CD14-positive monocyte (primary cell): ENCODE measurements at regions not wholly inside any gene's neighbourhood (a gene's known extent, or its start where the extent isn't known, plus 50 kb on each side); places are given as distances from the start of the nearest gene placed in this dataset.

Source experiments
- DNase-seq, 3 donors: peaks; one replicate each; pipeline ENCODE4 v3.0.0-alpha.2; 2011 to 2022
- H2AFZ ChIP-seq: 2 replicates; pipeline ENCODE4 v1.6.0; 2012; ENCODE audit warnings: mild to moderate bottlenecking, low read depth, low read length, inconsistent platforms; ENCODE audit not compliant: insufficient read depth, poor library complexity, severe bottlenecking
- H3K27ac ChIP-seq, 2 donors: 1 replicate in 1 of 2; 2 replicates in 1 of 2; pipeline ENCODE4 v1.5.1; 2012 to 2013; ENCODE audit warnings: low read length in 2 of 2, control low read depth in 1 of 2, inconsistent platforms in 1 of 2, low read depth in 1 of 2, mild to moderate bottlenecking in 1 of 2
- H3K27me3 ChIP-seq, 2 donors: one replicate each; pipeline versions ENCODE4 v1.6.0 to v1.6.1; 2011 to 2013; ENCODE audit warnings: low read length in 2 of 2; ENCODE audit not compliant: control insufficient read depth in 2 of 2, insufficient read depth in 2 of 2
- H3K36me3 ChIP-seq, 2 donors: replicated peaks in 1 of 2; 1 replicate in 1 of 2; 2 replicates in 1 of 2; pipeline versions ENCODE4 v1.5.1 to v1.6.1; 2012 to 2013; ENCODE audit warnings: low read length in 2 of 2, control low read depth in 1 of 2, inconsistent platforms in 1 of 2, mild to moderate bottlenecking in 1 of 2; ENCODE audit not compliant: insufficient read depth in 2 of 2, control insufficient read depth in 1 of 2
- H3K4me1 ChIP-seq, 2 donors: 1 replicate in 1 of 2; 2 replicates in 1 of 2; pipeline versions ENCODE4 v1.5.1 to v1.6.1; 2012 to 2013; ENCODE audit warnings: low read length in 2 of 2, control low read depth in 1 of 2, inconsistent platforms in 1 of 2, mild to moderate bottlenecking in 1 of 2, moderate library complexity in 1 of 2; ENCODE audit not compliant: insufficient read depth in 2 of 2, control insufficient read depth in 1 of 2
- H3K4me2 ChIP-seq: replicated peaks from 2 replicates; pipeline ENCODE3; 2012; ENCODE audit warnings: low read length, moderate library complexity, mild to moderate bottlenecking; ENCODE audit not compliant: poor library complexity, severe bottlenecking; ENCODE audit errors: extremely low read depth
- H3K4me3 ChIP-seq, 3 experiments: fragments of 200-600 bp in 1 of 3; sonication (generic) in 1 of 3; replicated peaks in 1 of 3; 1 replicate in 2 of 3; 2 replicates in 1 of 3; pipeline ENCODE4 v1.5.1; 2011 to 2013; ENCODE audit warnings: low read length in 3 of 3, mild to moderate bottlenecking in 3 of 3, control low read depth in 2 of 3, low read depth in 2 of 3, inconsistent platforms in 1 of 3, moderate library complexity in 1 of 3
- H3K79me2 ChIP-seq: 2 replicates; pipeline ENCODE4 v1.6.0; 2012; ENCODE audit warnings: mild to moderate bottlenecking, control low read depth, inconsistent platforms, low read length, moderate library complexity; ENCODE audit not compliant: insufficient read depth
- H3K9ac ChIP-seq: 2 replicates; pipeline ENCODE4 v1.6.0; 2017; ENCODE audit warnings: low read length, mild to moderate bottlenecking; ENCODE audit not compliant: insufficient read depth, poor library complexity, severe bottlenecking
- H3K9me3 ChIP-seq, 2 donors: replicated peaks in 1 of 2; 1 replicate in 1 of 2; 2 replicates in 1 of 2; pipeline versions ENCODE4 v1.5.1 to v1.6.1; 2012 to 2013; ENCODE audit warnings: low read length in 2 of 2, control low read depth in 1 of 2; ENCODE audit not compliant: control insufficient read depth in 1 of 2, insufficient read depth in 1 of 2
- H4K20me1 ChIP-seq: 2 replicates; pipeline ENCODE4 v1.6.0; 2012; ENCODE audit warnings: mild to moderate bottlenecking, low read length, control low read depth, moderate library complexity; ENCODE audit not compliant: insufficient read depth
- H3K27ac Mint-ChIP-seq, 7 donors: one replicate each; pipeline ENCODE4 v1.8.0; 2020; ENCODE audit warnings: mild to moderate bottlenecking in 7 of 7, mixed read lengths in 7 of 7, moderate library complexity in 6 of 7, inconsistent platforms in 2 of 7
- H3K27me3 Mint-ChIP-seq, 3 donors: one replicate each; pipeline ENCODE4 v1.8.0; 2021 to 2022; ENCODE audit warnings: low read depth in 3 of 3, mild to moderate bottlenecking in 3 of 3, mixed read lengths in 3 of 3, moderate library complexity in 3 of 3, inconsistent platforms in 1 of 3
- H3K36me3 Mint-ChIP-seq, 2 donors: one replicate each; pipeline ENCODE4 v1.8.0; 2020; ENCODE audit warnings: mixed read lengths in 2 of 2, inconsistent platforms in 1 of 2, mild to moderate bottlenecking in 1 of 2
- H3K4me1 Mint-ChIP-seq: one replicate; pipeline ENCODE4 v1.8.0; 2020; ENCODE audit warnings: mild to moderate bottlenecking, mixed read lengths
- H3K4me3 Mint-ChIP-seq, 2 donors: one replicate each; pipeline ENCODE4 v1.8.0; 2020; ENCODE audit warnings: mild to moderate bottlenecking in 2 of 2, mixed read lengths in 2 of 2, moderate library complexity in 1 of 2
- H3K9me3 Mint-ChIP-seq, 7 donors: one replicate each; pipeline ENCODE4 v1.8.0; 2020 to 2022; ENCODE audit warnings: mixed read lengths in 7 of 7, mild to moderate bottlenecking in 6 of 7, moderate library complexity in 6 of 7, inconsistent platforms in 2 of 7
- CTCF ChIP-seq: fragments of 200-600 bp; IDR thresholded peaks from one replicate; pipeline ENCODE4 v1.8.0; 2022; ENCODE audit warnings: antibody characterized with exemption, mild to moderate bottlenecking
- WGBS: methylation state at CpG from one replicate; pipeline ENCODE4 v1.1.5; 2013; ENCODE audit warnings: missing lambda C conversion rate; ENCODE audit not compliant: insufficient coverage; 5-methylcytosine and 5-hydroxymethylcytosine counted together
- intact Hi-C, 2 donors: fragments of 100-400 bp; cut with micrococcal nuclease; formaldehyde crosslinking; loops; one replicate each; pipeline versions ENCODE4 v1.15.0 to v1.15.1; 2023

DNA sequence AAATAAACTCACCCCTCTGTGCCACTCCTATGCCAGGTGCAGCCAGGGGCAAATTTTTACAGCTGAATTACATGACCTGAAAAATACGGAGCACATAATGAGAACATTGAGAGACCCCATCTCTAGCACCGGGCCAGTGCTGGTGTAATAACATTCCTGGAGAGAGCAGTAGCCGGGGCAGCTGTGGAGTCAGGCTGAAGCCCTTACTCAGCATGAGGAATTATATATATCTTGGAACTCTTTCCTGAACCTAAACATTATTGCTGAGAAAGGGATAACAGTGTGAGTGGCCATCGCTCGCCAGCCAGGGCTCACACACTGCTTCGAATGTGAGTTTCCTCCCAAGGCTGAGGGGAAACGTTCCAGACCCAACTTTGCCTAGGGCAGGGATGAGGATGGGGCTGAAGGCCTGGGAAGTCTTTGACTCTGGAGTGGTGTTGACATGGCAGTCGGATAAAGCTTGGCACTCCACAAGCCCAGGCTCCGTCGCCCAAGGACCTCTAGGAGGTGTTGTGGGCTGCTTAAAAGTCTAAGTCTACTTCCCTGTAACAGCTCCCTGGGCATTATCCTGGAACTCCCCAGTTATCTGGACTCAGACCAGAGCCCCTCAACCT is 269.8 kb downstream of the CDC5L start:
- H3K27me3 ChIP-seq, result peaks cover 0 to 8% of the 10 kb centered on the region in 2 donors
- no peak overlapping the region for H3K9ac ChIP-seq
- intact Hi-C loops, result loop anchor here (5.0 to 10.0 kb wide), 6 partner anchors 167 to 1265 kb away; no protein-coding TSS in a partner anchor
- H3K27me3 Mint-ChIP-seq, result peaks cover 10 to 17% (median 13%) of the 10 kb centered on the region in 3 donors
- no peak overlapping the region for H3K4me3 Mint-ChIP-seq
- no peaks in the 10 kb centered on the region for H3K36me3 ChIP-seq
- peaks cover 20% of the 10 kb centered on the region for H3K4me1 Mint-ChIP-seq
- peak overlapping the region in 1 of 7 donors; percentile 38 for H3K27ac Mint-ChIP-seq
- no peak overlapping the region for H2AFZ ChIP-seq
- WGBS, result 100% methylated on average over 5 of the region's 10 CpGs
- H4K20me1 ChIP-seq, result no peaks in the 10 kb centered on the region
- peaks cover 20% of the 10 kb centered on the region in 2 donors for H3K4me1 ChIP-seq
- DNase-seq, result no peak
- no peak overlapping the region for H3K4me2 ChIP-seq
- peaks cover 0 to 3% (median 0%) of the 10 kb centered on the region in 7 donors for H3K9me3 Mint-ChIP-seq
- H3K9me3 ChIP-seq, result no peaks in the 10 kb centered on the region
- no peak for TF ChIP-seq CTCF
- no peak overlapping the region for H3K4me3 ChIP-seq
- H3K36me3 Mint-ChIP-seq, result no peaks in the 10 kb centered on the region
- H3K27ac ChIP-seq, result no peak overlapping the region
- no peaks in the 10 kb centered on the region for H3K79me2 ChIP-seq

DNA sequence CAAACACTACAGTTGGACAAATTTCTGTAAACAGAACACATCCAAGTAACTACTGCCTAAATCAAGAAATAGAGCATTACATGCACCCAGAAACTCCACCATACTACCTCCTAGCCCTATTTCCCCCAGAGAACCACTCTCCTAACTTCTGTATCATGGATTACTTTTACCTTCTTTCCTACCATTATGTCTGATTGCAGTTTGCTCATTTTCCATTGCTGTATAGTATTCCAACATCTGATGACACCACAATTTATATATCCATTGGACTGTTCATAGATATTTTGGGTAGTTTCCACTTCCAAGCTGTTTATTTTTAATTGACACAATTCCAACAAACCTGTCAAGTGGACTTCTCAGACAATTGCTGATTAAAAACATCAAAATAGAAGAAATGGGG is 271.1 kb downstream of the CDC5L start:
- DNase-seq, result no peak
- H3K27ac ChIP-seq, result no peak overlapping the region
- H3K4me2 ChIP-seq, result no peak overlapping the region
- H4K20me1 ChIP-seq, result no peaks in the 10 kb centered on the region
- no peak overlapping the region for H3K27ac Mint-ChIP-seq
- TF ChIP-seq CTCF, result no peak
- peaks cover 0 to 8% of the 10 kb centered on the region in 2 donors for H3K27me3 ChIP-seq
- no peaks in the 10 kb centered on the region for H3K36me3 ChIP-seq
- H3K4me1 ChIP-seq, result peaks cover 19 to 20% of the 10 kb centered on the region in 2 donors
- H3K36me3 Mint-ChIP-seq, result no peaks in the 10 kb centered on the region
- H2AFZ ChIP-seq, result no peak overlapping the region
- no peaks in the 10 kb centered on the region for H3K79me2 ChIP-seq
- no peak overlapping the region for H3K9ac ChIP-seq
- peaks cover 19% of the 10 kb centered on the region for H3K4me1 Mint-ChIP-seq
- intact Hi-C loops, result loop anchor here (5.0 to 10.0 kb wide), 6 partner anchors 166 to 1264 kb away; no protein-coding TSS in a partner anchor
- peaks cover 0 to 3% (median 0%) of the 10 kb centered on the region in 7 donors for H3K9me3 Mint-ChIP-seq
- H3K27me3 Mint-ChIP-seq, result peaks cover 5 to 10% (median 7%) of the 10 kb centered on the region in 3 donors
- H3K4me3 Mint-ChIP-seq, result no peak overlapping the region
- H3K4me3 ChIP-seq, result no peak overlapping the region
- H3K9me3 ChIP-seq, result no peaks in the 10 kb centered on the region
